ENCODE measurements at regions not wholly inside any gene's neighbourhood (a gene's known extent, or its start where the extent isn't known, plus 50 kb on each side); places are given as distances from the start of the nearest gene placed in this dataset.
"Not testable (repeated sequence)": the region's sequence is repeated elsewhere in the genome, so short reads cannot be mapped to it uniquely, and the experiment has no call there.

GRCh38 chr3:106839576-106840280 is 537.5 kb upstream of the CCDC54 start:
- no peak for DNase-seq

- no peak for DNase-seq
Observed at GRCh38 chr3:106840319-106840718, 536.9 kb upstream of the CCDC54 start.

GRCh38 chr3:106842151-106842550 is 535.1 kb upstream of the CCDC54 start:
- no peak for DNase-seq

- DNase-seq: no peak
Observed at GRCh38 chr3:106844638-106845037, 532.6 kb upstream of the CCDC54 start.

- DNase-seq: no peak
Observed at GRCh38 chr3:106848099-106848498, 529.1 kb upstream of the CCDC54 start.

GRCh38 chr3:106850437-106850836 is 526.8 kb upstream of the CCDC54 start:
- DNase-seq: no peak

GRCh38 chr3:106858321-106858720 is 518.9 kb upstream of the CCDC54 start:
- not testable (repeated sequence) for DNase-seq

- no peak for DNase-seq
Observed at GRCh38 chr3:106860182-106860581, 517.1 kb upstream of the CCDC54 start.

GRCh38 chr3:106862067-106862466 is 515.2 kb upstream of the CCDC54 start:
- no peak for DNase-seq

- no peak for DNase-seq
Observed at GRCh38 chr3:106877627-106878026, 499.6 kb upstream of the CCDC54 start.

GRCh38 chr3:106880206-106880605 is 497.0 kb upstream of the CCDC54 start:
- no peak for DNase-seq

- no peak for DNase-seq
Observed at GRCh38 chr3:106881186-106881585, 496.1 kb upstream of the CCDC54 start.

- no peak for DNase-seq
Observed at GRCh38 chr3:106882297-106882696, 494.9 kb upstream of the CCDC54 start.

- no peak for DNase-seq
Observed at GRCh38 chr3:106906074-106906473, 471.2 kb upstream of the CCDC54 start.

- DNase-seq: no peak
Observed at GRCh38 chr3:106908181-106908938, 468.9 kb upstream of the CCDC54 start.

- DNase-seq: no peak
Observed at GRCh38 chr3:106913111-106913698, 464.0 kb upstream of the CCDC54 start.

GRCh38 chr3:106913966-106914365 is 463.3 kb upstream of the CCDC54 start:
- DNase-seq: no peak

- no peak for DNase-seq
Observed at GRCh38 chr3:106920609-106921008, 456.6 kb upstream of the CCDC54 start.

GRCh38 chr3:106929081-106929480 is 448.2 kb upstream of the CCDC54 start:
- no peak for DNase-seq

- no peak for DNase-seq
Observed at GRCh38 chr3:106930086-106930485, 447.2 kb upstream of the CCDC54 start.

- no peak for DNase-seq
Observed at GRCh38 chr3:106931904-106932303, 445.3 kb upstream of the CCDC54 start.

GRCh38 chr3:106936337-106936736 is 440.9 kb upstream of the CCDC54 start:
- no peak for DNase-seq

- DNase-seq: no peak
Observed at GRCh38 chr3:106942051-106942450, 435.2 kb upstream of the CCDC54 start.

GRCh38 chr3:106943071-106943470 is 434.2 kb upstream of the CCDC54 start:
- DNase-seq: no peak
